ENCODE measurements at regions not wholly inside any gene's neighbourhood (a gene's known extent, or its start where the extent isn't known, plus 50 kb on each side); places are given as distances from the start of the nearest gene placed in this dataset.

- ATAC-seq (no peak), DNase-seq (ENCODE audit: low read depth, low spot score) (no peak)
- no peak for TF ChIP-seq POLR2AphosphoS5 (IDR thresholded peaks at IDR 0.05; ENCODE audit: low read depth, low read length)
- no peak for TF ChIP-seq REST (IDR thresholded peaks at IDR 0.05; ENCODE audit: insufficient read depth in 1 of 2, low read depth in 2 of 2, low read length in 1 of 2)
- no peak for TF ChIP-seq CTCF (IDR thresholded peaks at IDR 0.05)
- no peak for TF ChIP-seq TCF7L2 (IDR thresholded peaks at IDR 0.05; ENCODE audit: low read depth, low read length)
- no peak for TF ChIP-seq SIN3A (IDR thresholded peaks at IDR 0.05; ENCODE audit: borderline replicate concordance, insufficient read depth, low read depth, low read length)
- CTCF ChIA-PET = no interaction called here
- H3K9me3 ChIP-seq (ENCODE audit: control insufficient read depth, insufficient read depth, low read depth, low read length) = no peaks in the 10 kb centered on the region
- H3K4me1 ChIP-seq (ENCODE audit: control insufficient read depth, insufficient read depth, low read length) = no peaks in the 10 kb centered on the region
- in situ Hi-C loops (cut with HindIII; ENCODE audit: low pct_unique_long_range_greater_than_20kb, low sequenced_read_pairs) = no loop called here
- no peaks in the 10 kb centered on the region for H3K27me3 ChIP-seq (ENCODE audit: control insufficient read depth, insufficient read depth, low read length)
- H3K36me3 ChIP-seq (ENCODE audit: control insufficient read depth, insufficient read depth, low read length) = no peaks in the 10 kb centered on the region
- no peak overlapping the region for H3K4me3 ChIP-seq (ENCODE audit: low read depth in 2 of 2, low read length in 2 of 2)
- no TSS peak for BruUV-seq (replicated peaks)
- H3K27ac ChIP-seq (ENCODE audit: low read length) = no peak overlapping the region
- POLR2A ChIA-PET = no interaction called here
- intact Hi-C loops (cut with micrococcal nuclease; ENCODE audit: unreplicated experiment) = loop anchor here (10.0 kb wide), 1 partner anchor 217 kb away; no protein-coding TSS in a partner anchor
These were observed 220.4 kb upstream of the RADX start for GRCh38 chrX:106391284-106391911.

GRCh38 chrX:106392346-106392745, 219.4 kb upstream of the RADX start:
- intact Hi-C loops (cut with micrococcal nuclease; ENCODE audit: unreplicated experiment) = loop anchor here (10.0 kb wide), 1 partner anchor 218 kb away; no protein-coding TSS in a partner anchor
- Histone ChIP-seq H3K9me3 (ENCODE audit: control insufficient read depth, insufficient read depth, low read depth, low read length) (no peaks in the 10 kb centered on the region), H3K4me3 (ENCODE audit: low read depth in 2 of 2, low read length in 2 of 2) (no peak overlapping the region), H3K27me3 (ENCODE audit: control insufficient read depth, insufficient read depth, low read length) (no peaks in the 10 kb centered on the region), H3K36me3 (ENCODE audit: control insufficient read depth, insufficient read depth, low read length) (no peaks in the 10 kb centered on the region), H3K4me1 (ENCODE audit: control insufficient read depth, insufficient read depth, low read length) (no peaks in the 10 kb centered on the region), H3K27ac (ENCODE audit: low read length) (no peak overlapping the region)
- POLR2A ChIA-PET = no interaction called here
- CTCF ChIA-PET = no interaction called here
- BruUV-seq (replicated peaks) = no TSS peak
- DNase-seq (ENCODE audit: low read depth, low spot score) = no peak
- ATAC-seq = no peak
- in situ Hi-C loops (cut with HindIII; ENCODE audit: low pct_unique_long_range_greater_than_20kb, low sequenced_read_pairs) = no loop called here
- TF ChIP-seq REST (IDR thresholded peaks at IDR 0.05; ENCODE audit: insufficient read depth in 1 of 2, low read depth in 2 of 2, low read length in 1 of 2) = no peak
- no peak for TF ChIP-seq SIN3A (IDR thresholded peaks at IDR 0.05; ENCODE audit: borderline replicate concordance, insufficient read depth, low read depth, low read length)
- no peak for TF ChIP-seq POLR2AphosphoS5 (IDR thresholded peaks at IDR 0.05; ENCODE audit: low read depth, low read length)
- TF ChIP-seq TCF7L2 (IDR thresholded peaks at IDR 0.05; ENCODE audit: low read depth, low read length) = no peak
- TF ChIP-seq CTCF (IDR thresholded peaks at IDR 0.05) = no peak
